ENCODE measurements at regions not wholly inside any gene's neighbourhood (a gene's known extent, or its start where the extent isn't known, plus 50 kb on each side); places are given as distances from the start of the nearest gene placed in this dataset.

GRCh38 chr10:121322046-121322445, 276.2 kb downstream of the FGFR2 start:
- no peaks in the 10 kb centered on the region for H3K79me2 ChIP-seq (replicated peaks; ENCODE audit: insufficient read depth)
- no peaks in the 10 kb centered on the region; the same call in 2 of the 3 replicates for H3K36me3 Mint-ChIP-seq (ENCODE audit: low read depth)
- DNase-seq (ENCODE audit: low spot score) (no peak), ATAC-seq (no peak)
- no peak overlapping the region for H3K4me2 ChIP-seq
- H3K4me1 Mint-ChIP-seq = peaks cover 6% of the 10 kb centered on the region
- no peaks in the 10 kb centered on the region for H4K20me1 ChIP-seq (replicated peaks; ENCODE audit: insufficient read depth)
- no peaks in the 10 kb centered on the region for H3K4me1 ChIP-seq (ENCODE audit: insufficient read depth)
- no peaks in the 10 kb centered on the region for H3F3A ChIP-seq (replicated peaks; ENCODE audit: low read depth)
- H3K36me3 ChIP-seq (ENCODE audit: insufficient read depth) = no peaks in the 10 kb centered on the region
- no peak overlapping the region for H3K4me3 Mint-ChIP-seq
- H3K4me3 ChIP-seq = no peak overlapping the region
- no peak overlapping the region for H3K27ac Mint-ChIP-seq
- no peak overlapping the region for H2AFZ ChIP-seq
- H3K9me2 ChIP-seq (ENCODE audit: insufficient read depth) = 0 out of 2 replicates have a peak, but pooled peaks cover 7% of the 10 kb centered on the region
- no peaks in the 10 kb centered on the region; the same call in 2 of the 3 replicates for H3K9me3 Mint-ChIP-seq
- H3K27ac ChIP-seq (ENCODE audit: low read depth) = no peak overlapping the region
- H3K27me3 ChIP-seq (ENCODE audit: insufficient read depth) = no peaks in the 10 kb centered on the region
- TF ChIP-seq ZNF331 (CRISPR knock-in tag; IDR thresholded peaks at IDR 0.05; ENCODE audit: low read depth) = no peak
- TF ChIP-seq, protein P1, sequence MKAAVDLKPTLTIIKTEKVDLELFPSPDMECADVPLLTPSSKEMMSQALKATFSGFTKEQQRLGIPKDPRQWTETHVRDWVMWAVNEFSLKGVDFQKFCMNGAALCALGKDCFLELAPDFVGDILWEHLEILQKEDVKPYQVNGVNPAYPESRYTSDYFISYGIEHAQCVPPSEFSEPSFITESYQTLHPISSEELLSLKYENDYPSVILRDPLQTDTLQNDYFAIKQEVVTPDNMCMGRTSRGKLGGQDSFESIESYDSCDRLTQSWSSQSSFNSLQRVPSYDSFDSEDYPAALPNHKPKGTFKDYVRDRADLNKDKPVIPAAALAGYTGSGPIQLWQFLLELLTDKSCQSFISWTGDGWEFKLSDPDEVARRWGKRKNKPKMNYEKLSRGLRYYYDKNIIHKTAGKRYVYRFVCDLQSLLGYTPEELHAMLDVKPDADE (IDR thresholded peaks at IDR 0.05) = no peak
- no peak for TF ChIP-seq ZNF462 (CRISPR knock-in tag; IDR thresholded peaks at IDR 0.05)
- no peak for TF ChIP-seq ZNF114 (CRISPR knock-in tag; IDR thresholded peaks at IDR 0.05)
- TF ChIP-seq POLR2AphosphoS5 (IDR thresholded peaks at IDR 0.05; ENCODE audit: low read depth) = no peak
- TF ChIP-seq EZH2 (IDR thresholded peaks at IDR 0.05; ENCODE audit: low read depth, unreplicated experiment) = no peak
- no peak for TF ChIP-seq NANOG (IDR thresholded peaks at IDR 0.05; ENCODE audit: borderline replicate concordance)
- no peak for TF ChIP-seq JUNB (IDR thresholded peaks at IDR 0.05; ENCODE audit: unreplicated experiment)
- TF ChIP-seq REST (IDR thresholded peaks at IDR 0.05; ENCODE audit: unreplicated experiment) = no peak
- TF ChIP-seq EZH2phosphoT487 (IDR thresholded peaks at IDR 0.05; ENCODE audit: unreplicated experiment) = no peak
- TF ChIP-seq CREB1 (CRISPR knock-in tag; IDR thresholded peaks at IDR 0.05; ENCODE audit: low read depth) = no peak
- no peak for TF ChIP-seq STAT1 (IDR thresholded peaks at IDR 0.05; ENCODE audit: unreplicated experiment)
- TF ChIP-seq, protein P2, sequence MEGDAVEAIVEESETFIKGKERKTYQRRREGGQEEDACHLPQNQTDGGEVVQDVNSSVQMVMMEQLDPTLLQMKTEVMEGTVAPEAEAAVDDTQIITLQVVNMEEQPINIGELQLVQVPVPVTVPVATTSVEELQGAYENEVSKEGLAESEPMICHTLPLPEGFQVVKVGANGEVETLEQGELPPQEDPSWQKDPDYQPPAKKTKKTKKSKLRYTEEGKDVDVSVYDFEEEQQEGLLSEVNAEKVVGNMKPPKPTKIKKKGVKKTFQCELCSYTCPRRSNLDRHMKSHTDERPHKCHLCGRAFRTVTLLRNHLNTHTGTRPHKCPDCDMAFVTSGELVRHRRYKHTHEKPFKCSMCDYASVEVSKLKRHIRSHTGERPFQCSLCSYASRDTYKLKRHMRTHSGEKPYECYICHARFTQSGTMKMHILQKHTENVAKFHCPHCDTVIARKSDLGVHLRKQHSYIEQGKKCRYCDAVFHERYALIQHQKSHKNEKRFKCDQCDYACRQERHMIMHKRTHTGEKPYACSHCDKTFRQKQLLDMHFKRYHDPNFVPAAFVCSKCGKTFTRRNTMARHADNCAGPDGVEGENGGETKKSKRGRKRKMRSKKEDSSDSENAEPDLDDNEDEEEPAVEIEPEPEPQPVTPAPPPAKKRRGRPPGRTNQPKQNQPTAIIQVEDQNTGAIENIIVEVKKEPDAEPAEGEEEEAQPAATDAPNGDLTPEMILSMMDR (conservative IDR thresholded peaks at IDR 0.05; ENCODE audit: low read depth in 2 of 2) = no peak
- peaks cover 5% of the 10 kb centered on the region for H3K27me3 Mint-ChIP-seq (ENCODE audit: insufficient read depth, low read depth, poor library complexity)

All from GM23338 (cell line).